GM18868 (cell line): ENCODE measurements at regions not wholly inside any gene's neighbourhood (a gene's known extent, or its start where the extent isn't known, plus 50 kb on each side); places are given as distances from the start of the nearest gene placed in this dataset.
A peak's percentile ranks its signal among the peaks of the same experiment; 100 is the strongest.

Experiments
- ATAC-seq: cut with Tn5 transposase; IDR thresholded peaks from one replicate; pipeline ENCODE4 v1.9.1; 2021; ENCODE audit warnings: mild to moderate bottlenecking, moderate library complexity; ENCODE audit not compliant: unreplicated experiment

DNA sequence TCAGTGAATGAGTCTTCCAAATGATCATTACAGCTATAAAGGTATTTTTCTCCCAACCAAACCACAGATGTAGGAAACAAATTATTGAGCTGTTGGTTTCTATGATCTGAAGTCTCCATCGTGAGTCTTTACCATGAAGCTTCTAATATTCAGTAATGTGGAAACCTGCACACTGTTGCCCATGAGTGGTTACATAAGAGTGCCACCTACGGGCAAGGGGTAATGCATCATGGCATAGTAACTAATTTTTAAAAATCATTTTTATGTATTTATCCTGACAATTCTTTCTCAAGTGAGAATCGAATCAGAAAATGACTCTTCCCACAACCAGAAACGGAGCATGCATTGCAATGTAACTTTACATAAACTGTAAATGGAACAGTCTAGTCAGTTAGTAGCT, 282.5 kb upstream of the SMARCA2 start:
- peak; percentile 57 for ATAC-seq

DNA sequence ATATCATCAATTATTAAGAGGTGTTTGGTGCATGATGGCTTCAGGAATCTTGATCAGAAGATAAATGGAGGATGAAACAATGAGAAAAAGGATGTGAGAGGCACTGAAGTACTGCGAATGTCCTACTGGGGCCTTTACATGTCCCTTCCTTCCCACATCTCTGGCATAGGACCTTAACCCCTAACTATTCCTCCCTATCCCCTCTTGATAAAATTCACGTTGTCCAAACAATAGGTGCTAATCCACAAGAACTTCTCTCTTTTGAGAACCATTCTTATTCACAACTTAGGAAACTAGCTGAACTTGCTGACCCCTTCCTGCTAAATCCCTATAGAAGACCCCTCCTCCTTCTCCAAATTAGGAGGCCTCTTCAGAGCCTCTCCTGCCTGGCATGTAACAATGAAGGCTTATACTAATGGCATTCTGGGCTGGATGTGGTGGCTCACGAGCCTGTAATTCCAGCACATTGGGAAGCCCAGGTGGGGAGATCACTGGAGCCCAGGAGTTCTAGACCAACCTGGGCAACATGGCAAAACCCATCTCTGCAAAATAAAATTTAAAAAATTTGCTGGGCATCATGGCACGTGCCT, 276.5 kb upstream of the SMARCA2 start:
- ATAC-seq = no peak

DNA sequence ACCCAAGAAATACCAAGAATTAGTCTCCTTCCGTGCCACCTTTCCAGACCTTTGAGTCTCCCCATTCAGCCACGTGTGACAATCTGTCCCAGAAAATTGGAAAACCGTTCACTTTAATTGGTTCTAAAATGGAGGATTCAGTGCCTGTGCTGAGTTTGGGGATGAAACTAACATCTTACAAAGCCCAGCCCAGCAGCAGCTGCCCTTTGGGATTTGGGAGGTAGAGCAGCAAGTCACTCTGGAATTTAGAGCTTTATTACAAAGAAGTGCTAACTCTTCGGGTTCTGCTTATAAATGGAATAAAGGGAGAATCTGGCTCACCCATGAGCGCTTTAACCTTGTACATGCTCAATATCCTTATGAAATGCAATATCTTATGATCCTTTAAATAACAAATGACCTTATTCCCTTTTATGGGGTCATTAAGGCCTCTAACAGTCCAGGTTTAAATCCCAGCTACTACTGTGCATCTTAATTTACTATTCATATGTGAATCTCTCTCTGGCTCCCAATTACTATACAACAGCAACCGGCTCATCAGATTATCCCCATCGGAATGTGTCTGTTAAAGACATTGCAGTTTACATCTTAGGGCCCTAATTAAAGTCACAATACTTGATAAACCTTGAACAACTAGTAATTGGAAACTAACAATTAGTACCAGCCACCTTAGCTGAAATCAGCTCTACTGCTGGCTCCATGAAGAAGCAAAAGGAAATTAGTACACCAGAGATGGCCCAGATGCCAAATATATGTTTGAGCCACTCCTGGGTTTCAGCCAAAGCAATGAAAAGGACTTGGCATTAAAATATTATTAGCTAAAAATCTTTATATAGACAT, 271.8 kb upstream of the SMARCA2 start:
- no peak for ATAC-seq

DNA sequence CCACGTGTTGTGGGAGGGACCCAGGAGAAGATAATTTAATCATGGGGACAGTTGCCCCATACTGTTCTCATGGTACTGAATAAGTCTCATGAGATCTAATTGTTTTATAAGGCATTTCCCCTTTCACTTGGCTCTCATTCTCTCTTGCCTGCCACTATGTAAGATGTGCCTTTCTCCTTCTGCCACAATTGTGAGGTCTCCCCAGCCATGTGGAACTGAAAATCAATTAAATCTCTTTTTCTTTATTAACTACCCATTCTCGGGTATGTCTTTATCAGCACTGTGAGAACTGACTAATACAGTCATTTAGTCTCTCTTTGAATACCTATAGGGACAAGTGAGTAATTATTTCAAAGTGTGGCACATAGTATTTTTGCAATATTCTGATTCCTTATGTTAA, 269.2 kb upstream of the SMARCA2 start:
- no peak for ATAC-seq

DNA sequence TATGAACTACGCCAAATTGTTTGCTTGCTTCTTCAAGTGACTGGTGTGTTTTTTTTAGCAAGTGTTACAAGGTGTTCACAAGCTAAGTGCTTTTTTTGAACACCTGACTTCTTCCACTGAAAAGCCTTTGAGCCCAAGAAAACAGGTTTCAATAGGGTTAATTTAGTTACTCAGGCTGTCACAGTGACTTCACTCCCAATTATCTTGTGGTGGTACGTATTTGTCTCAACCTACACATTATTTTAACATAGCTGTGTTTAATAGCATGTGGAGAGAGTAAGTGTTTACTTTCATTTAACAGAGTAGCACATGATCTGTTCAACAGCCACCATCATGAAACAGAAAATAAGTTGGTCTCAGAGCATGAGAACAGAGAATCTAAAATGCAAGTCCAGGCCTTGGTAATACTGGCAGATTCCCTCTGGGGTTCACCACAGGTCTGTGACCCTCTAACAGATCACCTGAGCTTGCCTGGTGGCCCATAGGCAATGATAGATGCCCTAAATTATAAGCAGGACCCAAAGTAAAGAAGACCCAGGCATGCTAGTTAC, 267.7 kb upstream of the SMARCA2 start:
- no peak for ATAC-seq

DNA sequence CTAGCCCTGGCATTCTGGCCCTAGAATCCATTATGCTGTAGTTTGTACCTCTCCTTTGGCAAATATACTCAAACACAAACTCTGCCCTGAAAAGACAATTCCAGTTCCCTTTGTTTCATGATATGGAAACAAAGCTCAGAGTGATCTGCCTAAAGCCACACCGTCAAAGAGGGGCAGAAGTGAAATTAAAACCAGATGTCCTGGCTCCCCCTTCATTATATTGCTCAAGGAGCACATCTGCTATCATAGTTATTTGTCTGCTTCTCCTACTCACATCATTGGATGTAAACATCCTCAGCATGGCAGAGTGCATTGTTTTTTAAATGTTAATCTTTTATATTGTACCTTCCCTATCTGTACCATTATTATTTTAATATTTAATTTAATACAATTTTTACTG, 266.7 kb upstream of the SMARCA2 start:
- ATAC-seq = no peak

DNA sequence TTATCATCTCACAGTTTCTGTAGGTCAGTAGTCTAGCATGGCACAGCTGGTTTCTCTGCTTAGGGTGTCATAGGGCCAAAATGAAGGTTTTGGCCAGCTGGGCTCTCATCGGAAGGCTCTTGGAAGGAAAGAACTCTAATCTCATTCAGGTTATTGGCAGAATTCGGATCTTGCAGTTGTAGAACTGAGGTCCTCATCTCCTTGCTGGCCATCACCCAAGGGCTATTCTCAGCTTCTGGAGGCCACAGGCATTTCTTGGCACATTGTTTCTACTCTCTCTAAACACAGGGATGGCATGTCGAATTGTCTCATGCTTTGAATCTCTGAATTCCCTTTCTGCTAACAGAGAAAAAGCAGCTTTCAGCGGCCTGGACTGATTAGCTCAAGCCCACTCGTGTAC, 258.0 kb upstream of the SMARCA2 start:
- ATAC-seq = no peak

DNA sequence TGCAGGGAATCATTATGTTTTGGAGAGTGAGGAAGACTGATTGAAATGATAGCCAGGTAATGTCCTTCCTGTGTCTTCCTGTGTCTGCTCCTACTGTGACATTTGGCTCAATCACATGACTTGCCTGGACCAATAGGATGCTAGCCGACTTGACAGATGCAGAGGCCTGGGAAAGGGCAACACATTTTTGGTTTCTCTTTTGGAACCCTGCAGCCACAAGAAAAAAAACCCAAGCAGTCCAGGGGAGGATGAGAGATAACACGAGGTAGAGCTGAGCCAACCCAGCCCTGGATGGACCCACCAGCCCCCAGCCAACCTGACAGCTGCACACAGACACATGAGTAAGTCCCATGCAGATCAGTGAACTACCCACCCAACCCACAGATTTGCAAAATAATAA, 256.1 kb upstream of the SMARCA2 start:
- ATAC-seq = peak; percentile 51

DNA sequence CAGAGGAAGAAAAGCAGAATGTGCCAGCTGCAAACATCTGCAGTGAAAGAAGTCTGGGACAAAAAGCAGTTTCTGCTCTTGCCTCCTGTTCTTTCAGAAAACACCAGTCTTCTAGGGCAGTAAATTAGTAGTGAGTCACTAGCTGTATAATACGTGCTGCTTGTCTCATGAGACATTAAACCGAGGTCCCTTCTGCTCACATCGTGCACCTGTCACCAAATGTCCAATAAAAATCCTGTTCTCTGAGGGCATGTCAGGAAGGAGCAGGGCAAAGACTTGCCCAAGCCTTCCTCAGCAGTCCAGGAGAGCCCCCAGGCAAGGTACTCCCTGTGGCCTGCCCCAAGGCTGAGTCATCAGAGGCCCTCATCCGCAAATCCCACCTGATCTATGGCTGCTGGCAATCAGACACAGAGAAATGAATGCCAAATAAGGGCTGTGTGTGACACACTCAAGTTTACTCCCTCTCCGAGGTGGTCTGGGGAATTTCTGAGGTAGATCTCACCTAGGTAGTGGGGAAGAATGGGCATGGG, 255.3 kb upstream of the SMARCA2 start:
- ATAC-seq = no peak

DNA sequence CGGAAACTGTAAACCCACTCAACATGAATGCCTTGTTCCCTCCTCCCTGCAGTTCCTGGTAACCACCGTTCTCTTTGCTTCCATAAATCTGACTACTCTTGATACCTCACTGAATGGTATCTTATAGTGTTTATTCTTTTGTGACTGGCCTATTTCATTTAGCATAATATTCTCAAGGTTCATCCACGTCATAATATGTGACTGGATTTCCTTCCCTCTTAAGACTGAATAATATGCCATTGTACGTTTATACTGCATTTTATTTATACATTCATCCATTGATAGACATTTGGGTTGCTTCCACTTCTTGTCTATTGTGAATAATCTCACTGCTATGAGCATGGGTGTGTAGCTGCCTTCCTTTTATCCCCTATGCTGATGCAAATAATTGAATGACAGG, 253.3 kb upstream of the SMARCA2 start:
- peak; percentile 56 for ATAC-seq

DNA sequence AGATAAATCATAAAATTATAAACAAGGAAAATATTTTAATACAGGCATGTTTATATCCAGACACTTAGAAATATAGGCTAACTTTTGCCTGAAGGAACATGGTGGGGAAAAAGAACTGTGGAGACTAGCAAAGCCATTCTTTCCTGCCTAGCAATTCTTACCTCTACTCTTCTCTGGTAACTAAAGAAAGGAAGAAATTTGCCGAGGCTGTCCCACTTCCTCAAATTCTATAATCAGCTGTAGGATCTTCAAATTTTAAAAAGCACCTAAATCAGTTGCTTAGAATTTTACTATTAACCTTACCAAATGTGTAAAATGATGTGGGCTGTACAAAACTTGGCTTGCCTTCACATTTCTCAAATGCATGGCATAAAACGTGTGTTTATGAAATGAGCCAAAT, 249.1 kb upstream of the SMARCA2 start:
- ATAC-seq = no peak

DNA sequence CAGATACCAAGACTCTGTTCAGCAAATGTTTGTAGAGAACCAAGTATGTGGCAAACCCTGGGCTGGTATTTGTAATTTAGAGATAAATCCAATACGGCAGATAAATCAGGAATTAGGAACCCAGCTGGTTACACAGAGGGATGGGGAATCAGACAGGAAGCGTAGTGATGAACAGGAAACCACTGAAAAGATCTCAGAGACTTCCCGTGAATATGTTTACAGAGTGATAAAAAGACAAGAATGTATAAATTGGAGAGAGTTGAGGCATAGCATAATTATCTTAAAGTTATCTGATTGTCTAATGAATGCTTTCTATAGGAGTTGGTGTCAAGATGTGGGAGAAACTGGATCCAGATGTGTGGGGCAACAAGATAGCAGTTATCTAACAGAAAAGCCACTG, 246.6 kb upstream of the SMARCA2 start:
- no peak for ATAC-seq

DNA sequence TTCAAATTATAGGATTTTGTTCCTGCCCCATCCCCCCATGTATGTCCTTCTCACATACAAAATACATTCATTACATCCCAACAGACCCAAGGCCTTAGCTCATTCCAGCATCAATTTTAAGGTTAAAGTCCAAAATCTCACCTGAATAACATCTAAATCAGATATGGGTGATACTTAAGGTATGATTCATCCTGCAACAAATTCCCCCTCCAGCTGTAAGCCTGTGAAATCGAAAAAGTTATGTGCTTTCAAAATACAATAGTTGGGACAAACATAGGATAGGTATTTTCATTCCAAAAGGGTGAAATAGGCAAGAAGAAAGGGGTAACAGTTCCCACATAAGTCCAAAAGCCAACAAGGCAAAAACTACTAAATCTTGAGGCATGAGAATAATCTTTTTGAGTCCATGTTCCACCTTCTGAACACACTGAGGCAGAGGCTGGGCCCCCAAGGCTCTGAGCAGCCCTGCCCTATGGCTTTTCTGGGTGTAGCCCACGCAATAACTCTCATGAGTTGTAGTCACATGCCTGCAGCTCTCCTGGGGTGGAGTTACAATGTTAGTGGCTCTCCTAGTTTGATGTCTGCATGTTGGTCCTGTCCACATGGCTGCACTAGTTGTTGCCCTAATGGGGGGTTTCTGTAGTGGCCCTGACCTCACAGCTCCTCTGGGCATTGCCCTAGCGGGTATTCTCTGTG, 243.9 kb upstream of the SMARCA2 start:
- ATAC-seq = no peak

DNA sequence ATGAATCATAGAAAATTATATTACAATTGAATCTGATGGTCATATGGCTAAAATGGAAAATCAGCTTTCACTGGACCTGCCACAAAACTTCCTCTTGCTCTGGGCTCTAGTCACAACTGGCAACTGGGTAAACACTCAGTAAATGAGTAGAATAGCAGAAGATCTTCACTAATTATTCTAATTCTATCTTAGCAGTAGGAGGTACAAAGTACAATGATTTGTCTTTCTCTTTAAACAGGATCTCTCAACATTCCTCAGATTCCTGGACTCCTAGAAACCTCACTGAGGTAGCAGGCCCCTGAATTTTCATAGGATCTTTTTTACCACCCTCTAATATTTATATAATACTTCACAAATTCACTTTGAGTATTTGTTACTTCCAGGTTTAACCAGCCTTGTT, 239.9 kb upstream of the SMARCA2 start:
- ATAC-seq = no peak

DNA sequence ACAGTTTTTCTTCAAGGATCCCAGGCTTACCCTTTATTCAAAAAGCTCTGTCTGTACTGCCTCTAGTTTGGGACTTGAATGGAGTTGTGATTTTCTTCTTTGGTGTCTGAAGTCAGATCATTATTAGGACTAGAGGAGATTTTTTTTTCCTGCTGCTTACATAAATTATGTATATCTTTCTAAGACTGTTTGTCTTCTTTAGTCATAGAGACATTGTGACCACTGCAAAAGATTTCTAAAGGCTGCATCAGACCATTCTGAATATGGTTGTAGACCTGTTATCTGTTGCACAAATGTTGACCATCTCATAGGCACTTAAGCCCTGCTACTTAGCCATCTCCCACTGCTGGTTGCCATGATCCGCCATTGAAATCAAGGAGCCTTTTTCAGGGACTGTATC, 238.5 kb upstream of the SMARCA2 start:
- no peak for ATAC-seq

DNA sequence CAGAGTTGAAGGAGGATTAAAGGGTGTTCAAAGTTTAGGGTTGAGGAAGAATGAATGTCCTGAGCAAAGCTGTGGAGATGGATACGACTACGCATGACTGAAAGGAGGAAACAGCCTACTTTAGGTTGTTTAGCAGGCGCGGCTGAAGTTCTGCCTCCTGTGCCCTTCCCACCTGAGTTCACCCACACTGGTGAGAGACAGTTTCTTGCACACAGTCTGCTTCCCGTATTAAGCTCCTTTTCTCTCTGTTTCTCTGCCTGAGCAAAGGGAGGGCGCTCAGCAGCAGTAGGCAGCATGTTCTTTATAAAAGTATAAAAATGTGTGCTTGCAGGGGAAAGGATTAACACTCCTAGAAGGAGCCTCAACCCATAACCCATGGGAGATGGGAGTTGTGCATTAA, 224.0 kb upstream of the SMARCA2 start:
- ATAC-seq = no peak

DNA sequence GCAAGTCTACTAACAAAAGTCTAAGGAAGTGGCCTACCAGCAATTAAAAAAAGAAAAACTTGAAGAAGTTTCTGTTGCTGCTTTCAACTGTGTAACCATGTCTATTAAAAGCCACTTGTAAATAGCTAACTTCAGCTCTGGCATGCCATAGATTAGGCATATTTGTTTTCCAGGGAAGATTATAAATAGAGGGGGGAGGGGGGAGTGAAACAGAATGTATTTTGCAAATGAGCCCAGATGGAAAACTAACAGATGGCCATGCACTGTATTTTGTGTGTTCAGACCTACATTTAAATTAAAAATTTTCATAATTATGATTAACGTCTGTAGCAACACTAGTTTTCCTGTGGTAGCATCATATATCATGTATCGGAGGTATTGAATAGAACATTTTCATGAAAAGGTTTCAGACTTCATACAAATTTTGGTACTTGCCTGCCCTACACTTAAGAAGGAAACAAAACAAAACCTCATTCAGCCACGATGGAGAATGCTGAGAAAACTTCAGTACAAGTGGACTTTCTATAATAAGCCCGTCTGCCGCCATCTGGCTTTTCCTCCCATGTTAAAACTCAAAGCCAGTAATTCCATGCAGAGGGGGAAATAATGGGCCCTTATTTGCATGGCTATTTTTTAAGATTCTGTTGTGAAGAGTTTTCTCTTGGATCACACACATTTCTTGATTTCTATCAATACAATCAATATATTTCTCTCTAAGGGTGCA, 220.4 kb upstream of the SMARCA2 start:
- ATAC-seq = no peak

DNA sequence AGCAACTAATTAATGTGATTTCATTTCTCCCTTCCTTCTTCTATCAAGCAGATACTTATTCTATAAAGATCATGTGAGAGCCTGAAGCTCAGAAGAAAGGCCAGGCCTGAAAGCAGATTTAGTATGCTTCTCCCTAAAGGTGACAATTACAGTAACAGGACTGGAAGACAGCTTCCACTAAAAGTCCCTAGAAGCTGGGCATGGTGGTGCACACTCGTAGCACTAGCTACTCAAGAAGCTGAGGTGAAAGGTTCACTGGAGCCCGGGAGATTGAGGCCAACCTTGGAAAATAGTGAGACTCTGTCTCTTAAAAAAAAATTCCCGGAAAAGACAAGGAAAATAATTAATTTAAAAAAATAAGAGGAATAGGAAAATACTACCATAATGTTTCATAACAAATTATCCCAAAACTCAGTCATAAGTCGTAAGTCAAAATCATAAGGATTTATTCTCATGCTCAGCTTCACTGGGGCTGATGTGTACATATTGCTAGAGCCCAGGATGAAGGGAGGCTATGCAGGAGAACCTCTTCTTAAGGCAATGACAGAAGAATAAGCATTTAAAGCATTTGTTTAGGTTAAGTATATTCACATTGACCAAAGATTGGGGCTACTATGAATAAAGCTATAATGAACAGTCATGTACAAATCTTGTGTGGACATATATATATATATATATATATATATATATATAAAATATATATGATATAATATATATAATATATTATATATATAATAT, 210.8 kb upstream of the SMARCA2 start:
- ATAC-seq = no peak

DNA sequence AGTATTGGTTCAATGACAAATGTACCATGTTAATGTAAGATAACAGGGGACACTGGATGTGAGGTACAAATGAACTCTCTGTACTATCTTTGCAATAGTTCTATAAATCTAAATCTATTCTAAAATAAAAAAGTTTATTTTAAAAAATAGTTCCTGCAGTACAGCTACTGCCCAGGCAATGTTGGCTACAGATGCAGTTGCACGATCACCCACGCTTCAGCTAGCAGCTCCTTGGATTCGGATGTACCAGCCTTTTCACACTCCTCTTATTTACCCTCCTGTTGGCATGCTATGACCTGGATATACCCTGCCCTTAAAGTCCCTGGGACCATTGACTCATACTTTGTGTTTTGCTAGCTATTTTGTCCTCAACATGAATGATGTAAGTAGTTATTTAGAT, 185.4 kb upstream of the SMARCA2 start:
- no peak for ATAC-seq

DNA sequence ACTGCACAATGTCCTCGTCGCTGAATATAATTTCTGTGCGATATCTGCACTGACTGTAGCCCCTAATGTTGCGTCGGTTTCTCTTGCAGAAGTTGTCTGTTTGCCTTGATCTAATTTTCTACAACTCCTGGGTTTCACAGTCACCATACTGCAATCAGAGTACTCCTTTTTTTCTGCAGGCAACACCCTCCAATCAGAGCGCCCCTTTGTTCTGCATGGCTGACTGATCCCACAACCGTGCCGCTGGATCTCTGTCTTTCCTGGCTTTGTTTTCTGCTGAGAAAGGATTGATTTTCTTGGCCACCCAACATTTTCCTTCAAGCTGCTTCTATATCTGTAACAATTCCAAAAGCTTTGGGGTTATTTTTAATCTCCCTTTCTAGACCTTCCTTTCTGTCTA, 182.2 kb upstream of the SMARCA2 start:
- no peak for ATAC-seq
